ENCODE measurements at regions not wholly inside any gene's neighbourhood (a gene's known extent, or its start where the extent isn't known, plus 50 kb on each side); places are given as distances from the start of the nearest gene placed in this dataset.

GRCh38 chr10:27451054-27451453 is 53.0 kb upstream of the RAB18 start:
- Histone ChIP-seq H3K4me3 (replicated peaks in 1 of 3; ENCODE audit: low read depth in 2 of 3, low read length in 3 of 3) (no peak overlapping the region), H3K79me2 (ENCODE audit: insufficient read depth, low read length) (peaks cover 3% of the 10 kb centered on the region), H4K20me1 (ENCODE audit: insufficient read depth, low read length) (no peaks in the 10 kb centered on the region), H2AFZ (ENCODE audit: insufficient read depth, low read depth, low read length, poor library complexity, severe bottlenecking) (no peak overlapping the region), H3K27me3 (ENCODE audit: control insufficient read depth in 2 of 2, insufficient read depth in 2 of 2, low read length in 2 of 2) (no peaks in the 10 kb centered on the region), H3K4me2 (replicated peaks; ENCODE audit: extremely low read depth, low read length, poor library complexity, severe bottlenecking) (no peak overlapping the region), H3K9me3 (replicated peaks in 1 of 2; ENCODE audit: control insufficient read depth in 1 of 2, insufficient read depth in 1 of 2, low read length in 2 of 2) (no peaks in the 10 kb centered on the region), H3K4me1 (ENCODE audit: control insufficient read depth in 1 of 2, insufficient read depth in 2 of 2, low read length in 2 of 2) (peaks cover 71 to 93% of the 10 kb centered on the region in 2 donors), H3K9ac (ENCODE audit: insufficient read depth, low read length, poor library complexity, severe bottlenecking) (no peak overlapping the region), H3K27ac (ENCODE audit: low read depth in 1 of 2, low read length in 2 of 2) (no peak overlapping the region), H3K36me3 (replicated peaks in 1 of 2; ENCODE audit: control insufficient read depth in 1 of 2, insufficient read depth in 2 of 2, low read length in 2 of 2) (no peaks in the 10 kb centered on the region)
- 88% methylated on average over 3 of the region's 6 CpGs for WGBS (ENCODE audit: insufficient coverage)
- Mint-ChIP-seq H3K27me3 (ENCODE audit: low read depth in 3 of 3) (peaks cover 0 to 2% (median 0%) of the 10 kb centered on the region in 3 donors), H3K9me3 (peaks cover 0 to 5% (median 0%) of the 10 kb centered on the region in 7 donors), H3K36me3 (no peaks in the 10 kb centered on the region), H3K4me3 (no peak overlapping the region), H3K4me1 (peaks cover 76% of the 10 kb centered on the region), H3K27ac (no peak overlapping the region)
- DNase-seq: no peak
- TF ChIP-seq CTCF (IDR thresholded peaks at IDR 0.05): no peak
- intact Hi-C loops (cut with micrococcal nuclease): loop anchor here (5.0 to 10.0 kb wide), 2 partner anchors 51 to 54 kb away; partner anchors contain the start of gene RAB18 (in 2 of the 2)

- Histone ChIP-seq H3K27me3 (ENCODE audit: control insufficient read depth in 2 of 2, insufficient read depth in 2 of 2, low read length in 2 of 2) (no peaks in the 10 kb centered on the region), H3K36me3 (replicated peaks in 1 of 2; ENCODE audit: control insufficient read depth in 1 of 2, insufficient read depth in 2 of 2, low read length in 2 of 2) (no peaks in the 10 kb centered on the region), H3K9me3 (replicated peaks in 1 of 2; ENCODE audit: control insufficient read depth in 1 of 2, insufficient read depth in 1 of 2, low read length in 2 of 2) (no peaks in the 10 kb centered on the region), H2AFZ (ENCODE audit: insufficient read depth, low read depth, low read length, poor library complexity, severe bottlenecking) (no peak overlapping the region), H3K79me2 (ENCODE audit: insufficient read depth, low read length) (peaks cover 3% of the 10 kb centered on the region), H3K27ac (ENCODE audit: low read depth in 1 of 2, low read length in 2 of 2) (no peak overlapping the region), H4K20me1 (ENCODE audit: insufficient read depth, low read length) (no peaks in the 10 kb centered on the region), H3K9ac (ENCODE audit: insufficient read depth, low read length, poor library complexity, severe bottlenecking) (no peak overlapping the region), H3K4me3 (replicated peaks in 1 of 3; ENCODE audit: low read depth in 2 of 3, low read length in 3 of 3) (no peak overlapping the region), H3K4me2 (replicated peaks; ENCODE audit: extremely low read depth, low read length, poor library complexity, severe bottlenecking) (no peak overlapping the region), H3K4me1 (ENCODE audit: control insufficient read depth in 1 of 2, insufficient read depth in 2 of 2, low read length in 2 of 2) (peaks cover 64 to 85% of the 10 kb centered on the region in 2 donors)
- intact Hi-C loops (cut with micrococcal nuclease): loop anchor here (5.0 to 10.0 kb wide), 2 partner anchors 52 to 55 kb away; partner anchors contain the start of gene RAB18 (in 2 of the 2)
- H3K27ac Mint-ChIP-seq: peak overlapping the region in 2 of 7 donors; percentile 82 to 85
- peaks cover 0 to 5% (median 0%) of the 10 kb centered on the region in 7 donors for H3K9me3 Mint-ChIP-seq
- H3K36me3 Mint-ChIP-seq: no peaks in the 10 kb centered on the region
- no peak for TF ChIP-seq CTCF (IDR thresholded peaks at IDR 0.05)
- peaks cover 69% of the 10 kb centered on the region for H3K4me1 Mint-ChIP-seq
- H3K4me3 Mint-ChIP-seq: no peak overlapping the region
- no peak for DNase-seq
- H3K27me3 Mint-ChIP-seq (ENCODE audit: low read depth in 3 of 3): peaks cover 0 to 2% (median 0%) of the 10 kb centered on the region in 3 donors
Observed at GRCh38 chr10:27450225-27450624, 53.9 kb upstream of the RAB18 start.

Data from CD14-positive monocyte (primary cell).